ENCODE measurements at regions not wholly inside any gene's neighbourhood (a gene's known extent, or its start where the extent isn't known, plus 50 kb on each side); places are given as distances from the start of the nearest gene placed in this dataset.

GRCh38 chrX:145549496-145549895 is 268.1 kb upstream of the SLITRK2 start:
- Mint-ChIP-seq H3K27me3 (no peaks in the 10 kb centered on the region), H3K4me3 (no peak overlapping the region)
- POLR2A ChIA-PET, result no interaction called here

DNA sequence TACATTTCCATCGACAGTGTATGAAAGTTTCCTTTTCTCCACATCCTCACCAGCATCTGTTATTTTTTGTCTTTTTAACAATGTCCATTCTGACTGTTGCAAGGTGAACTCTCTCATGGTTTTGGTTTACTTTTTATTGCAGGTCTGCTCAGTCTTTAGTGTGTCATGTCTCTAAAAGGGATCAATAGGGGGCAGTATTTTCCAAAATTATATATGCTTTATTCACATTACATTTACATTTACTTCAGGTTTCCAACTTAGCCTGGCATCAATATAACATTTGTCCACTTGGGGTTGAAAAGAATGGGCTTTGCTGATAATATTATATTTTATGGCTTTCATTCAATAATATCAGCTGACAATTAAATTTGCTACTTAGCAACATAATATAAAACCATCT is 265.0 kb upstream of the SLITRK2 start:
- H3K9me3 Mint-ChIP-seq, result peaks cover 0 to 10% (median 0%) of the 10 kb centered on the region in 11 donors
- ChIA-PET CTCF (no interaction called here), POLR2A (no interaction called here)
- Histone ChIP-seq H3K4me3 (ENCODE audit: low read length) (no peak overlapping the region), H3K27ac (ENCODE audit: low read depth, low read length) (no peak overlapping the region), H3K36me3 (ENCODE audit: control insufficient read depth in 2 of 3, insufficient read depth in 3 of 3, low read length in 3 of 3) (no peaks in the 10 kb centered on the region), H3K9me3 (ENCODE audit: control insufficient read depth in 2 of 3, low read length in 3 of 3) (no peaks in the 10 kb centered on the region), H3K27me3 (ENCODE audit: control insufficient read depth in 2 of 2, insufficient read depth in 2 of 2, low read length in 2 of 2) (no peaks in the 10 kb centered on the region), H3K4me1 (ENCODE audit: control insufficient read depth in 2 of 2, insufficient read depth in 2 of 2, low read length in 2 of 2) (no peaks in the 10 kb centered on the region)
- no peak overlapping the region for H3K27ac Mint-ChIP-seq
- DNase-seq, result no peak
- no peaks in the 10 kb centered on the region for H3K36me3 Mint-ChIP-seq
- no peak overlapping the region for H3K4me3 Mint-ChIP-seq
- no peaks in the 10 kb centered on the region for H3K27me3 Mint-ChIP-seq
- intact Hi-C loops (cut with micrococcal nuclease), result no loop called here
- no peaks in the 10 kb centered on the region for H3K4me1 Mint-ChIP-seq
- no peak for ATAC-seq

More at GRCh38 chrX:145549496-145549895, 268.1 kb upstream of the SLITRK2 start:
- no peaks in the 10 kb centered on the region for H3K27me3 ChIP-seq (ENCODE audit: control insufficient read depth in 2 of 2, insufficient read depth in 2 of 2, low read length in 2 of 2)
- CTCF ChIA-PET, result no interaction called here
- no peak for DNase-seq
- no peak overlapping the region for H3K27ac Mint-ChIP-seq
- H3K36me3 Mint-ChIP-seq, result no peaks in the 10 kb centered on the region
- no peaks in the 10 kb centered on the region for H3K36me3 ChIP-seq (ENCODE audit: control insufficient read depth in 2 of 3, insufficient read depth in 3 of 3, low read length in 3 of 3)
- H3K4me1 ChIP-seq (ENCODE audit: control insufficient read depth in 2 of 2, insufficient read depth in 2 of 2, low read length in 2 of 2), result no peaks in the 10 kb centered on the region
- H3K4me3 ChIP-seq (ENCODE audit: low read length), result no peak overlapping the region
- no peaks in the 10 kb centered on the region for H3K9me3 ChIP-seq (ENCODE audit: control insufficient read depth in 2 of 3, low read length in 3 of 3)
- peaks cover 0 to 5% (median under 1%) of the 10 kb centered on the region in 11 donors for H3K9me3 Mint-ChIP-seq
- ATAC-seq, result no peak
- H3K4me1 Mint-ChIP-seq, result no peaks in the 10 kb centered on the region
- no peak overlapping the region for H3K27ac ChIP-seq (ENCODE audit: low read depth, low read length)
- intact Hi-C loops (cut with micrococcal nuclease), result no loop called here

DNA sequence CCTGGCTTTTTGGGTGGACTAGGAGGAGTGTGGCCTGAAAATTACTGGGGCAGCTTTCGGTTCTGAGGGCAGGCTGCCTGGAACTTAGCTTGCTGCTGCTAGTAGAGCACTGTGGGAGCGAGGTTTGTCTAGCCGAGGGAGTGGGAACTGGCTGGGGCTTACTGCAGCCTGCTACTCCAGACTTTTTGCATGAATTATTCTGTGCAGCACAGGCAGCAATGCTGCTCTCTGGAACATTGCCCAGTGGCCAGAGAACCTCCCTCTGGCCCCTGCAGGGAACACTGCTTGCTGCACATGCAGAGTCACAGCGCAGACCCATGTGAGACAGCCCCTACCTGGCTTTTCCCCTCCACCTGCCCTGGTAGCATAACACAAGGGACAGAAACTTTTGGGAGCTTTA is 263.9 kb upstream of the SLITRK2 start:
- no peak overlapping the region for H3K4me3 Mint-ChIP-seq
- H3K36me3 ChIP-seq (ENCODE audit: control insufficient read depth in 2 of 3, insufficient read depth in 3 of 3, low read length in 3 of 3), result no peaks in the 10 kb centered on the region
- no peak overlapping the region for H3K4me3 ChIP-seq (ENCODE audit: low read length)
- H3K27me3 Mint-ChIP-seq, result no peaks in the 10 kb centered on the region
- no peak overlapping the region for H3K27ac ChIP-seq (ENCODE audit: low read depth, low read length)
- no peaks in the 10 kb centered on the region for H3K4me1 Mint-ChIP-seq
- DNase-seq (no peak), ATAC-seq (no peak)
- H3K36me3 Mint-ChIP-seq, result no peaks in the 10 kb centered on the region
- no peaks in the 10 kb centered on the region for H3K9me3 ChIP-seq (ENCODE audit: control insufficient read depth in 2 of 3, low read length in 3 of 3)
- H3K9me3 Mint-ChIP-seq, result peaks cover 0 to 18% (median 3%) of the 10 kb centered on the region in 11 donors
- intact Hi-C loops (cut with micrococcal nuclease), result no loop called here
- CTCF ChIA-PET, result no interaction called here
- no peaks in the 10 kb centered on the region for H3K27me3 ChIP-seq (ENCODE audit: control insufficient read depth in 2 of 2, insufficient read depth in 2 of 2, low read length in 2 of 2)
- H3K27ac Mint-ChIP-seq, result no peak overlapping the region
- POLR2A ChIA-PET, result no interaction called here
- no peaks in the 10 kb centered on the region for H3K4me1 ChIP-seq (ENCODE audit: control insufficient read depth in 2 of 2, insufficient read depth in 2 of 2, low read length in 2 of 2)

GRCh38 chrX:145563159-145563558 is 254.5 kb upstream of the SLITRK2 start:
- ATAC-seq (no peak), DNase-seq (no peak)
- H3K36me3 ChIP-seq (ENCODE audit: control insufficient read depth in 2 of 3, insufficient read depth in 3 of 3, low read length in 3 of 3), result no peaks in the 10 kb centered on the region
- peaks cover 0 to 17% (median 3%) of the 10 kb centered on the region in 11 donors for H3K9me3 Mint-ChIP-seq
- no peaks in the 10 kb centered on the region for H3K36me3 Mint-ChIP-seq
- no peaks in the 10 kb centered on the region for H3K4me1 Mint-ChIP-seq
- no peaks in the 10 kb centered on the region for H3K4me1 ChIP-seq (ENCODE audit: control insufficient read depth in 2 of 2, insufficient read depth in 2 of 2, low read length in 2 of 2)
- intact Hi-C loops (cut with micrococcal nuclease), result no loop called here
- H3K4me3 Mint-ChIP-seq, result no peak overlapping the region
- no peak overlapping the region for H3K4me3 ChIP-seq (ENCODE audit: low read length)
- ChIA-PET CTCF (no interaction called here), POLR2A (no interaction called here)
- H3K27ac Mint-ChIP-seq, result no peak overlapping the region
- no peaks in the 10 kb centered on the region for H3K9me3 ChIP-seq (ENCODE audit: control insufficient read depth in 2 of 3, low read length in 3 of 3)
- no peaks in the 10 kb centered on the region for H3K27me3 ChIP-seq (ENCODE audit: control insufficient read depth in 2 of 2, insufficient read depth in 2 of 2, low read length in 2 of 2)
- H3K27ac ChIP-seq (ENCODE audit: low read depth, low read length), result no peak overlapping the region
- H3K27me3 Mint-ChIP-seq, result no peaks in the 10 kb centered on the region

DNA sequence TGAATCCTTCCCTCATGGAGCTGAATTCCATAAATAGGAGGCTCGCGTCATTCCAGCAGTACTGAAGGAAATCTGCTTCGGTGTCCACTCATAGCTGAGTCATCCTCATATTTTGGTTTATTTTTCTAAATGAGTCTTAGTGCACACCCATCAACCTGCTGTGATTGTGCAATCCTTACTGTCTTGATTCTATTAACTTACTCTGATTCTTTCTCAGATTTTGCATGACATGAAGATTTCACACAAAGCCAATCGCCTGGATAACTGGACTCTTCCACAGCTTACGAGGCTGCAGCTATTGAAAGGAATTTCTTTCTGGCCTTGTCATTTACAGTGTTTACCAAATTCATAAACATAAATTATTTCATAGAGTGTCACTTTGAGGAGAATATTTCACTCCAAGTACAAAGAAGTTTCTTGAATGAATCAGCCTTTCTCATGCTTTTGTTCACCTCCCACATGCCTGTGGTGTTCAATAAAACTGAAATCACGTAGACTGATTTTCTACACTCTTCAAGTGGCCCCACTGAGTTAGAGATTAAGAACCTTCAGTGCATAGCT is 207.6 kb upstream of the SLITRK2 start:
- ChIA-PET CTCF (no interaction called here), POLR2A (no interaction called here)
- H3K27me3 ChIP-seq (ENCODE audit: control insufficient read depth in 2 of 2, insufficient read depth in 2 of 2, low read length in 2 of 2), result no peaks in the 10 kb centered on the region
- H3K4me3 ChIP-seq (ENCODE audit: low read length), result no peak overlapping the region
- H3K4me3 Mint-ChIP-seq, result no peak overlapping the region
- peaks cover 0 to 12% (median 3%) of the 10 kb centered on the region in 11 donors for H3K9me3 Mint-ChIP-seq
- no peak overlapping the region for H3K27ac ChIP-seq (ENCODE audit: low read depth, low read length)
- no peaks in the 10 kb centered on the region for H3K9me3 ChIP-seq (ENCODE audit: control insufficient read depth in 2 of 3, low read length in 3 of 3)
- DNase-seq (no peak), ATAC-seq (no peak)
- intact Hi-C loops (cut with micrococcal nuclease), result no loop called here
- H3K27me3 Mint-ChIP-seq, result no peaks in the 10 kb centered on the region
- H3K27ac Mint-ChIP-seq, result no peak overlapping the region
- no peaks in the 10 kb centered on the region for H3K4me1 ChIP-seq (ENCODE audit: control insufficient read depth in 2 of 2, insufficient read depth in 2 of 2, low read length in 2 of 2)
- H3K4me1 Mint-ChIP-seq, result no peaks in the 10 kb centered on the region
- no peaks in the 10 kb centered on the region for H3K36me3 ChIP-seq (ENCODE audit: control insufficient read depth in 2 of 3, insufficient read depth in 3 of 3, low read length in 3 of 3)
- H3K36me3 Mint-ChIP-seq, result no peaks in the 10 kb centered on the region

DNA sequence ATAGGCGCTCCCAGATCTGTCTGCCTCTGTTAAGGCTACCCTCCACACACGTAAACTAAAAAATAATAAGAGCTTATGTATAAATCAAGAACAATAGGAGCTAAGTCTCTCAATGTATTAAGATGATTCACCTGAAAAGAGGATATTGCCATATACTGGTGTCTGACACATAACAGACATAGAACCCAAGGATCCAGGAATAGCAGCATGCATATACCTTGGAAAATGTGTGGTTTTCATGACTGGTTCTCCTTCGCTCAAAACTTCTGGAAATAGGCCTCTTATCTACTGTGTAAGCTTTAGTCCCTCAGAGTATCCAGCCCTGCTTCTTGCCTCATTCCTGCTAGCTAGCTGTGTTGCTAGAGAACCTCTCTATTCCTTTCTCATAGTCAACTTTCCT is 203.7 kb upstream of the SLITRK2 start:
- ChIA-PET CTCF (no interaction called here), POLR2A (no interaction called here)
- no peaks in the 10 kb centered on the region for H3K4me1 Mint-ChIP-seq
- no peak overlapping the region for H3K27ac Mint-ChIP-seq
- H3K36me3 Mint-ChIP-seq, result no peaks in the 10 kb centered on the region
- H3K9me3 ChIP-seq (ENCODE audit: control insufficient read depth in 2 of 3, low read length in 3 of 3), result no peaks in the 10 kb centered on the region
- H3K4me3 Mint-ChIP-seq, result no peak overlapping the region
- DNase-seq (no peak), ATAC-seq (no peak)
- H3K27me3 ChIP-seq (ENCODE audit: control insufficient read depth in 2 of 2, insufficient read depth in 2 of 2, low read length in 2 of 2), result no peaks in the 10 kb centered on the region
- no peaks in the 10 kb centered on the region for H3K27me3 Mint-ChIP-seq
- H3K27ac ChIP-seq (ENCODE audit: low read depth, low read length), result no peak overlapping the region
- intact Hi-C loops (cut with micrococcal nuclease), result no loop called here
- H3K9me3 Mint-ChIP-seq, result peaks cover 0 to 15% (median 5%) of the 10 kb centered on the region in 11 donors
- H3K36me3 ChIP-seq (ENCODE audit: control insufficient read depth in 2 of 3, insufficient read depth in 3 of 3, low read length in 3 of 3), result no peaks in the 10 kb centered on the region
- H3K4me1 ChIP-seq (ENCODE audit: control insufficient read depth in 2 of 2, insufficient read depth in 2 of 2, low read length in 2 of 2), result no peaks in the 10 kb centered on the region
- H3K4me3 ChIP-seq (ENCODE audit: low read length), result no peak overlapping the region

DNA sequence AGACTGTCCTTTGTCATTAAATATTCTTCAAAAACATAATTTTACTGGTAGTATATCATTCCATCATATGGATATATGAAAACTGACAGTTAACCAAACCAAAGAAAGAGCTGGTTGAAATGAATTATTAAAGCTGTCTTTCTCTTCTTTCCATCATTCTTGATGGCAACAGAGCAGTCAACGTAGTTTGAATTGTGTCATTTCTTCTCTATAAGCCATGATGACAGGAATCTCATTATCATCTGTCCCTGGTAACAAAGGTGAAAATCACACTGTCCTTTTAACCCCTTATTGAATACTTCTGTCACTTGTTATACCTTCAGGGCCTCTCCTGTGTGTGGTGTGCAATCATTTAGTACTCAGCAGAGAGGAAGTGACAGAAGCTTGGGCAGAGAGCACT is 197.0 kb upstream of the SLITRK2 start:
- ATAC-seq, result no peak
- Histone ChIP-seq H3K4me3 (ENCODE audit: low read length) (no peak overlapping the region), H3K9me3 (ENCODE audit: control insufficient read depth in 2 of 3, low read length in 3 of 3) (no peaks in the 10 kb centered on the region), H3K4me1 (ENCODE audit: control insufficient read depth in 2 of 2, insufficient read depth in 2 of 2, low read length in 2 of 2) (no peaks in the 10 kb centered on the region), H3K36me3 (ENCODE audit: control insufficient read depth in 2 of 3, insufficient read depth in 3 of 3, low read length in 3 of 3) (no peaks in the 10 kb centered on the region), H3K27ac (ENCODE audit: low read depth, low read length) (no peak overlapping the region), H3K27me3 (ENCODE audit: control insufficient read depth in 2 of 2, insufficient read depth in 2 of 2, low read length in 2 of 2) (no peaks in the 10 kb centered on the region)
- POLR2A ChIA-PET, result no interaction called here
- H3K9me3 Mint-ChIP-seq, result peaks cover 0 to 16% (median 5%) of the 10 kb centered on the region in 11 donors
- no peaks in the 10 kb centered on the region for H3K36me3 Mint-ChIP-seq
- intact Hi-C loops (cut with micrococcal nuclease), result no loop called here
- H3K27ac Mint-ChIP-seq, result no peak overlapping the region
- DNase-seq, result no peak
- no peak overlapping the region for H3K4me3 Mint-ChIP-seq
- no peaks in the 10 kb centered on the region for H3K27me3 Mint-ChIP-seq
- CTCF ChIA-PET, result no interaction called here
- no peaks in the 10 kb centered on the region for H3K4me1 Mint-ChIP-seq
